ENCODE measurements at regions not wholly inside any gene's neighbourhood (a gene's known extent, or its start where the extent isn't known, plus 50 kb on each side); places are given as distances from the start of the nearest gene placed in this dataset.
"Not testable (repeated sequence)": the region's sequence is repeated elsewhere in the genome, so short reads cannot be mapped to it uniquely, and the experiment has no call there.

GRCh38 chr6:164401871-164402270 is 907.5 kb downstream of the C6orf118 start:
- no peak for DNase-seq (ENCODE audit: low read depth)

- DNase-seq (ENCODE audit: low read depth) = no peak
These were observed 910.8 kb downstream of the C6orf118 start for GRCh38 chr6:164398647-164399046.

- DNase-seq (ENCODE audit: low read depth) = peak; percentile 36
These were observed 913.0 kb downstream of the C6orf118 start for GRCh38 chr6:164396071-164397047.

- no peak for DNase-seq (ENCODE audit: low read depth)
These were observed 929.6 kb downstream of the C6orf118 start for GRCh38 chr6:164379795-164380194.

- no peak for DNase-seq (ENCODE audit: low read depth)
These were observed 931.1 kb downstream of the C6orf118 start for GRCh38 chr6:164378330-164378729.

- DNase-seq (ENCODE audit: low read depth) = no peak
These were observed 932.0 kb downstream of the C6orf118 start for GRCh38 chr6:164377348-164377918.

GRCh38 chr6:164370773-164371172 is 938.6 kb downstream of the C6orf118 start:
- DNase-seq (ENCODE audit: low read depth) = no peak

- peak; percentile 87 for DNase-seq (ENCODE audit: low read depth)
These were observed 944.9 kb downstream of the QKI start for GRCh38 chr6:164359441-164359840.

GRCh38 chr6:164359036-164359435 is 944.5 kb downstream of the QKI start:
- DNase-seq (ENCODE audit: low read depth) = peak; percentile 74

- DNase-seq (ENCODE audit: low read depth) = no peak
These were observed 942.3 kb downstream of the QKI start for GRCh38 chr6:164356814-164357213.

GRCh38 chr6:164347455-164347854 is 932.9 kb downstream of the QKI start:
- DNase-seq (ENCODE audit: low read depth) = no peak

- no peak for DNase-seq (ENCODE audit: low read depth)
These were observed 932.1 kb downstream of the QKI start for GRCh38 chr6:164346631-164347030.

- no peak for DNase-seq (ENCODE audit: low read depth)
These were observed 931.4 kb downstream of the QKI start for GRCh38 chr6:164345806-164346496.

- no peak for DNase-seq (ENCODE audit: low read depth)
These were observed 930.8 kb downstream of the QKI start for GRCh38 chr6:164345327-164345726.

- no peak for DNase-seq (ENCODE audit: low read depth)
These were observed 930.3 kb downstream of the QKI start for GRCh38 chr6:164344801-164345291.

- DNase-seq (ENCODE audit: low read depth) = not testable (repeated sequence)
These were observed 924.9 kb downstream of the QKI start for GRCh38 chr6:164339442-164339841.

GRCh38 chr6:164337925-164338397 is 923.4 kb downstream of the QKI start:
- DNase-seq (ENCODE audit: low read depth) = no peak

GRCh38 chr6:164337024-164337924 is 922.8 kb downstream of the QKI start:
- no peak for DNase-seq (ENCODE audit: low read depth)

GRCh38 chr6:164336455-164336854 is 921.9 kb downstream of the QKI start:
- no peak for DNase-seq (ENCODE audit: low read depth)

- DNase-seq (ENCODE audit: low read depth) = no peak
These were observed 916.5 kb downstream of the QKI start for GRCh38 chr6:164331026-164331425.

GRCh38 chr6:164325168-164325567 is 910.6 kb downstream of the QKI start:
- no peak for DNase-seq (ENCODE audit: low read depth)
